Neural crest cell (in vitro differentiated cells): ENCODE measurements at regions not wholly inside any gene's neighbourhood (a gene's known extent, or its start where the extent isn't known, plus 50 kb on each side); places are given as distances from the start of the nearest gene placed in this dataset.
"Not testable (repeated sequence)": the region's sequence is repeated elsewhere in the genome, so short reads cannot be mapped to it uniquely, and the experiment has no call there.

Experiments
- DNase-seq: peaks from one replicate; pipeline ENCODE4 v3.0.0; 2021; ENCODE audit warnings: low read depth, mixed read lengths, low spot score
- H3K27ac Mint-ChIP-seq: one replicate; pipeline ENCODE4 v1.8.0; 2021; ENCODE audit warnings: mild to moderate bottlenecking, mixed read lengths; ENCODE audit not compliant: unreplicated experiment
- H3K27me3 Mint-ChIP-seq: 2 replicates; pipeline ENCODE4 v1.8.0; 2021; ENCODE audit warnings: low read depth, mild to moderate bottlenecking, mixed read lengths
- H3K36me3 Mint-ChIP-seq: 2 replicates; pipeline ENCODE4 v1.8.0; 2021; ENCODE audit warnings: low read depth, mild to moderate bottlenecking, mixed read lengths
- H3K4me1 Mint-ChIP-seq: 2 replicates; pipeline ENCODE4 v1.8.0; 2021; ENCODE audit warnings: mixed read lengths
- H3K4me3 Mint-ChIP-seq: one replicate; pipeline ENCODE4 v1.8.0; 2021; ENCODE audit warnings: mild to moderate bottlenecking, mixed read lengths
- H3K9me3 Mint-ChIP-seq: 2 replicates; pipeline ENCODE4 v1.8.0; 2021; ENCODE audit warnings: mixed read lengths
- TF ChIP-seq, protein P1 (sequence below): fragments of 200-600 bp; sonication (generic); conservative IDR thresholded peaks from 2 replicates; pipeline ENCODE4 v1.5.0; 2021; ENCODE audit warnings: antibody characterized with exemption, mild to moderate bottlenecking

- H3K9me3 Mint-ChIP-seq: no peaks in the 10 kb centered on the region
- H3K27me3 Mint-ChIP-seq: peaks cover 2% of the 10 kb centered on the region
Observed at GRCh38 chr1:99371413-99371812, 107.1 kb downstream of the PLPPR4 start.

DNA sequence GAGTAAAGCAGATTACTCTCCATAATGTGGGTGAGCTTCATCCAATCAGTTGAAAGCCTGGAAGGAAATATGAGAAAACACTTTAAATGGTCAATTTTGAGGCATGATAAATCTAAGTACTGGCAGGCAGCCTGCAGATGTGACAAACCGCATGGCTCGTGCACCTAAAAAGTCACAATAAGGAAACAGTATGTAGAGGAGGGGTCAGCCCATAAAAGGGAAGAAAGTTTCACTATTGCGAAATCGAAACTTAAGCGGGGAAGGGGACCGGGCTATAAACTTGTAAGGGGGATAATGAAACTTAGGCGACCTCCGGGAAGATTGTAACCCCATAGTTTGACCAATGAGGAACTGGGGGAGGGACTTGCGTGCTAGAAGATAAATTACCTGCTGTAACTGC, 109.8 kb downstream of the PLPPR4 start:
- H3K4me3 Mint-ChIP-seq: no peak overlapping the region
- no peaks in the 10 kb centered on the region for H3K36me3 Mint-ChIP-seq
- TF ChIP-seq, protein P1, sequence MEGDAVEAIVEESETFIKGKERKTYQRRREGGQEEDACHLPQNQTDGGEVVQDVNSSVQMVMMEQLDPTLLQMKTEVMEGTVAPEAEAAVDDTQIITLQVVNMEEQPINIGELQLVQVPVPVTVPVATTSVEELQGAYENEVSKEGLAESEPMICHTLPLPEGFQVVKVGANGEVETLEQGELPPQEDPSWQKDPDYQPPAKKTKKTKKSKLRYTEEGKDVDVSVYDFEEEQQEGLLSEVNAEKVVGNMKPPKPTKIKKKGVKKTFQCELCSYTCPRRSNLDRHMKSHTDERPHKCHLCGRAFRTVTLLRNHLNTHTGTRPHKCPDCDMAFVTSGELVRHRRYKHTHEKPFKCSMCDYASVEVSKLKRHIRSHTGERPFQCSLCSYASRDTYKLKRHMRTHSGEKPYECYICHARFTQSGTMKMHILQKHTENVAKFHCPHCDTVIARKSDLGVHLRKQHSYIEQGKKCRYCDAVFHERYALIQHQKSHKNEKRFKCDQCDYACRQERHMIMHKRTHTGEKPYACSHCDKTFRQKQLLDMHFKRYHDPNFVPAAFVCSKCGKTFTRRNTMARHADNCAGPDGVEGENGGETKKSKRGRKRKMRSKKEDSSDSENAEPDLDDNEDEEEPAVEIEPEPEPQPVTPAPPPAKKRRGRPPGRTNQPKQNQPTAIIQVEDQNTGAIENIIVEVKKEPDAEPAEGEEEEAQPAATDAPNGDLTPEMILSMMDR: no peak
- H3K27ac Mint-ChIP-seq: no peak overlapping the region
- H3K4me1 Mint-ChIP-seq: no peaks in the 10 kb centered on the region
- H3K9me3 Mint-ChIP-seq: no peaks in the 10 kb centered on the region
- H3K27me3 Mint-ChIP-seq: peaks cover 2% of the 10 kb centered on the region
- DNase-seq: no peak

More at GRCh38 chr1:99371413-99371812, 107.1 kb downstream of the PLPPR4 start:
- TF ChIP-seq, protein P1: no peak
- no peak overlapping the region for H3K27ac Mint-ChIP-seq
- DNase-seq: no peak
- no peak overlapping the region for H3K4me3 Mint-ChIP-seq
- no peaks in the 10 kb centered on the region for H3K4me1 Mint-ChIP-seq
- H3K36me3 Mint-ChIP-seq: no peaks in the 10 kb centered on the region

DNA sequence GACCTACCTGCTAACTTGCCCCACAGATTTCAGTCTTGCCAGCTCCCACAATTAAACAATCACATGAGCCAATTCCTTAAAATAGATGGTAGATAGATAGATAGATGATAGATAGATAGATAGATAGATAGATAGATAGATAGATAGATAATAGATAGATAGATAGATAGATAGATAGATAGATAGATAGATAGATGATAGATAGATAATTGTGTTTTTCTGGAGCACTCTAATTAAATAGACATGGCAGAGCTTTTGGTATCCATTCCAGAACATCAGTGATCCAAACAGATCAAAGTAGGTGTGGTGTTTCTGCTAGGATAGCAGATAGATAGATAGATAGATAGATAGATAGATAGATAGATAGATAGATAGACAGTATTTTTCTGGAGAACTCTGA, 110.4 kb downstream of the PLPPR4 start:
- H3K27me3 Mint-ChIP-seq, H3K9me3 Mint-ChIP-seq, H3K36me3 Mint-ChIP-seq, H3K4me3 Mint-ChIP-seq, H3K27ac Mint-ChIP-seq, H3K4me1 Mint-ChIP-seq, DNase-seq: not testable (repeated sequence)

GRCh38 chr1:99384021-99384420, 119.7 kb downstream of the PLPPR4 start:
- Mint-ChIP-seq H3K4me1 (no peaks in the 10 kb centered on the region), H3K9me3 (no peaks in the 10 kb centered on the region), H3K27ac (no peak overlapping the region), H3K4me3 (no peak overlapping the region), H3K27me3 (no peaks in the 10 kb centered on the region), H3K36me3 (no peaks in the 10 kb centered on the region)
- TF ChIP-seq, protein P1: no peak
- DNase-seq: no peak

DNA sequence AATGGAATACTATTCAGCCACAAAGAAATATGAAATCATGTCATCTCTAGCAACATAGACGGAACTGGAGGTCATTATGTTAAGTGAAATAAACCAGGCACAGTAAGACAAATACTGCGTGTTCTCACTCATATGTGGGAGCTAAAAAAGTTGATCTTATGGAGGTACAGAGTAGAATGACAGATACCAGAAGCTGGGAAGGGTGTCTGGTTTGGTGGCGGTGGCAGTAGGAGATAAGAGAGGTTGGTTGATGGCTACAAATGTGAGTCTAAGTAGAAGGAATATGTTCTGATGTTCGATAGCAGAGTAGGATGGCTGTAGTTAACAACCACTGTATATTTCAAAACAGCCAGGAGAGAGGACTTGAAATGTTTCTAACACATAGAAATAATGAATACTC, 121.6 kb downstream of the PLPPR4 start:
- DNase-seq: no peak
- H3K27me3 Mint-ChIP-seq: no peaks in the 10 kb centered on the region
- TF ChIP-seq, protein P1: no peak
- H3K27ac Mint-ChIP-seq: no peak overlapping the region
- H3K36me3 Mint-ChIP-seq: no peaks in the 10 kb centered on the region
- H3K9me3 Mint-ChIP-seq: no peaks in the 10 kb centered on the region
- H3K4me1 Mint-ChIP-seq: no peaks in the 10 kb centered on the region
- no peak overlapping the region for H3K4me3 Mint-ChIP-seq

DNA sequence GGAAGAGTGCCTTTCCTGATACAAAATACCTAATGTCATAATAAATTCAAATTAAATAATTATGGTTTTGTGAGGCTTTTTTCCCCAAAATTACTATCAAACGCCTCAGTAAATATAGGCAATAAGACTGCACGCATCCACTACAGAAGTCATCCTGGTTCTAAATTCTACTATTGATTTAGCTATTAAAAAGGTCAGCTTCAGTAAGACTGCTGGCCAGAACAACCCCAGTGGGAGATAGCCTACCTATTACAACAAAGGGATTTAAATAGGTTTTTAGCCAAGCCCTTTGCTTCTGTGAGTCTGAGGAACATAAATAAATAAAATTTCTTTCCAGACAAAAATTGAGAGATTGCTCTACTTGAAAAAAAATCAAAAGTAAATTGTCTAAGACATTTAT, 132.1 kb downstream of the PLPPR4 start:
- H3K36me3 Mint-ChIP-seq: no peaks in the 10 kb centered on the region
- no peaks in the 10 kb centered on the region for H3K9me3 Mint-ChIP-seq
- TF ChIP-seq, protein P1: no peak
- no peak overlapping the region for H3K4me3 Mint-ChIP-seq
- H3K27me3 Mint-ChIP-seq: peaks cover 3% of the 10 kb centered on the region
- no peak overlapping the region for H3K27ac Mint-ChIP-seq
- no peaks in the 10 kb centered on the region for H3K4me1 Mint-ChIP-seq
- DNase-seq: no peak
